Peyer's patch (tissue), 4 donors: ENCODE measurements at regions not wholly inside any gene's neighbourhood (a gene's known extent, or its start where the extent isn't known, plus 50 kb on each side); places are given as distances from the start of the nearest gene placed in this dataset.

Experiments
- DNase-seq, 3 donors: peaks; one replicate each; pipeline ENCODE4 v3.0.0-alpha.2; 2017 to 2019
- H3K27ac ChIP-seq, 4 donors: fragments of 200-600 bp; sonication (generic); one replicate each; pipeline ENCODE4 v1.5.1; 2016 to 2019
- H3K27me3 ChIP-seq, 2 donors: fragments of 200-600 bp; sonication (generic); one replicate each; pipeline ENCODE4 v1.5.1; 2019
- H3K36me3 ChIP-seq, 3 donors: fragments of 200-600 bp; sonication (generic); one replicate each; pipeline ENCODE4 v1.5.1; 2016 to 2019
- H3K4me1 ChIP-seq, 4 donors: fragments of 200-600 bp; sonication (generic); one replicate each; pipeline ENCODE4 v1.5.1; 2016 to 2019
- H3K4me3 ChIP-seq, 4 donors: fragments of 200-600 bp; sonication (generic); 1 replicate in 3 of 4; 2 replicates in 1 of 4; pipeline ENCODE4 v1.5.1; 2016 to 2019; ENCODE audit warnings: mild to moderate bottlenecking in 1 of 4
- H3K9me3 ChIP-seq, 4 donors: fragments of 200-600 bp; sonication (generic); one replicate each; pipeline ENCODE4 v1.5.1; 2016 to 2019; ENCODE audit warnings: mild to moderate bottlenecking in 1 of 4
- CTCF ChIP-seq, 6 experiments: fragments of 450-650 bp in 4 of 6; fragments of 200-600 bp in 2 of 6; sonication (generic) in 1 of 6; IDR thresholded peaks; one replicate each; pipeline ENCODE4 v1.5.1; 2017 to 2019; ENCODE audit warnings: antibody characterized with exemption in 6 of 6, mild to moderate bottlenecking in 3 of 6, moderate library complexity in 1 of 6
- POLR2A ChIP-seq, 2 donors: fragments of 450-650 bp; IDR thresholded peaks; one replicate each; pipeline ENCODE4 v1.5.1; 2017; ENCODE audit warnings: antibody characterized with exemption in 2 of 2, mild to moderate bottlenecking in 2 of 2, moderate library complexity in 2 of 2

GRCh38 chr13:83503424-83503823, 378.9 kb downstream of the SLITRK1 start:
- no peaks in the 10 kb centered on the region for H3K27me3 ChIP-seq
- H3K4me3 ChIP-seq = no peak overlapping the region
- no peak for TF ChIP-seq POLR2A (IDR thresholded peaks at IDR 0.05)
- TF ChIP-seq CTCF (IDR thresholded peaks at IDR 0.05) = no peak
- H3K9me3 ChIP-seq = no peaks in the 10 kb centered on the region
- H3K36me3 ChIP-seq = no peaks in the 10 kb centered on the region
- DNase-seq = no peak
- H3K4me1 ChIP-seq = no peaks in the 10 kb centered on the region
- no peak overlapping the region for H3K27ac ChIP-seq

GRCh38 chr13:83499286-83499685, 383.0 kb downstream of the SLITRK1 start:
- TF ChIP-seq CTCF (IDR thresholded peaks at IDR 0.05) (no peak), POLR2A (IDR thresholded peaks at IDR 0.05) (no peak)

GRCh38 chr13:83498481-83499190, 383.6 kb downstream of the SLITRK1 start:
- H3K27me3 ChIP-seq = no peaks in the 10 kb centered on the region
- TF ChIP-seq POLR2A (IDR thresholded peaks at IDR 0.05) = no peak
- no peak for TF ChIP-seq CTCF (IDR thresholded peaks at IDR 0.05)

More at GRCh38 chr13:83499286-83499685, 383.0 kb downstream of the SLITRK1 start:
- no peaks in the 10 kb centered on the region for H3K4me1 ChIP-seq
- no peaks in the 10 kb centered on the region for H3K36me3 ChIP-seq
- no peaks in the 10 kb centered on the region for H3K27me3 ChIP-seq
- H3K4me3 ChIP-seq = no peak overlapping the region
- no peak overlapping the region for H3K27ac ChIP-seq
- H3K9me3 ChIP-seq = no peaks in the 10 kb centered on the region
- DNase-seq = no peak

GRCh38 chr13:83498045-83498444, 384.2 kb downstream of the SLITRK1 start:
- TF ChIP-seq CTCF (IDR thresholded peaks at IDR 0.05) (no peak), POLR2A (IDR thresholded peaks at IDR 0.05) (no peak)
- no peaks in the 10 kb centered on the region for H3K4me1 ChIP-seq
- no peak overlapping the region for H3K27ac ChIP-seq
- no peaks in the 10 kb centered on the region for H3K9me3 ChIP-seq
- no peak for DNase-seq
- H3K4me3 ChIP-seq = no peak overlapping the region
- no peaks in the 10 kb centered on the region for H3K27me3 ChIP-seq
- H3K36me3 ChIP-seq = no peaks in the 10 kb centered on the region

More at GRCh38 chr13:83498481-83499190, 383.6 kb downstream of the SLITRK1 start:
- no peaks in the 10 kb centered on the region for H3K9me3 ChIP-seq
- H3K27ac ChIP-seq = no peak overlapping the region
- no peak overlapping the region for H3K4me3 ChIP-seq
- no peak for DNase-seq
- H3K36me3 ChIP-seq = no peaks in the 10 kb centered on the region
- H3K4me1 ChIP-seq = no peaks in the 10 kb centered on the region

- H3K4me1 ChIP-seq = no peaks in the 10 kb centered on the region
- H3K4me3 ChIP-seq = no peak overlapping the region
- TF ChIP-seq CTCF (IDR thresholded peaks at IDR 0.05) (no peak), POLR2A (IDR thresholded peaks at IDR 0.05) (no peak)
- no peak for DNase-seq
- H3K27ac ChIP-seq = no peak overlapping the region
- no peaks in the 10 kb centered on the region for H3K27me3 ChIP-seq
- H3K9me3 ChIP-seq = no peaks in the 10 kb centered on the region
- H3K36me3 ChIP-seq = no peaks in the 10 kb centered on the region
Measured at GRCh38 chr13:83496501-83496900, 385.8 kb downstream of the SLITRK1 start.
